ENCODE measurements at regions not wholly inside any gene's neighbourhood (a gene's known extent, or its start where the extent isn't known, plus 50 kb on each side); places are given as distances from the start of the nearest gene placed in this dataset.

DNA sequence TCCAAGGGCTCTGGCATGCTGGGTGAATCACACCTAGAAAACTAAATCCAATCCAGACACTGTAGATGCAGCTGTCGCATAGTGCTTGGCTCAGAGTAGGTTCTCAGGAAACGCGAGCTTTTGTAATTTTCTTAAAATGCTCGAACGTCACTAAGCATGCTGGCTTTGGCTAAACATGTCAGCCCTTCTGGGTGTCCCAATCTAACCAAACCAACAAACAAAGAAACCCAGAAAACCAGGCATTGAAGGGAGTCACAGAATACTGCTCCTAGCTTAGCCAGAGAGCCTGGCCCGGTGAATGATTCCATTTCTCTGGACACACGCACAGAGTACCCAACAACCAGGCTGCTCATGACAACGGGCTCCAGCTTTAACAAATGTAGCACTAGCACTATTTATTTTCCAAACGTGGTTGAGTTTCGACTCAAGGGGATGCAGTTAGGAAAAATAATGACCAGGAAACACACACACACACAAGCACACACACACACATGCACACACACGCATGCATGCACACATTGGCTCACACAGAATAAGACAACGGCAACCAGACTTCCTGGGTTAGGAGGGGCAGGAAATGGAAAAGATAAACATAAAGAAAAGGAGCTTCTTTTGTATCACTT, 492.6 kb downstream of the MIAT start:
- TF ChIP-seq, protein P1, sequence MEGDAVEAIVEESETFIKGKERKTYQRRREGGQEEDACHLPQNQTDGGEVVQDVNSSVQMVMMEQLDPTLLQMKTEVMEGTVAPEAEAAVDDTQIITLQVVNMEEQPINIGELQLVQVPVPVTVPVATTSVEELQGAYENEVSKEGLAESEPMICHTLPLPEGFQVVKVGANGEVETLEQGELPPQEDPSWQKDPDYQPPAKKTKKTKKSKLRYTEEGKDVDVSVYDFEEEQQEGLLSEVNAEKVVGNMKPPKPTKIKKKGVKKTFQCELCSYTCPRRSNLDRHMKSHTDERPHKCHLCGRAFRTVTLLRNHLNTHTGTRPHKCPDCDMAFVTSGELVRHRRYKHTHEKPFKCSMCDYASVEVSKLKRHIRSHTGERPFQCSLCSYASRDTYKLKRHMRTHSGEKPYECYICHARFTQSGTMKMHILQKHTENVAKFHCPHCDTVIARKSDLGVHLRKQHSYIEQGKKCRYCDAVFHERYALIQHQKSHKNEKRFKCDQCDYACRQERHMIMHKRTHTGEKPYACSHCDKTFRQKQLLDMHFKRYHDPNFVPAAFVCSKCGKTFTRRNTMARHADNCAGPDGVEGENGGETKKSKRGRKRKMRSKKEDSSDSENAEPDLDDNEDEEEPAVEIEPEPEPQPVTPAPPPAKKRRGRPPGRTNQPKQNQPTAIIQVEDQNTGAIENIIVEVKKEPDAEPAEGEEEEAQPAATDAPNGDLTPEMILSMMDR (IDR thresholded peaks at IDR 0.05): no peak
- no peaks in the 10 kb centered on the region for H3K27me3 ChIP-seq
- H3K4me3 ChIP-seq: no peak overlapping the region

DNA sequence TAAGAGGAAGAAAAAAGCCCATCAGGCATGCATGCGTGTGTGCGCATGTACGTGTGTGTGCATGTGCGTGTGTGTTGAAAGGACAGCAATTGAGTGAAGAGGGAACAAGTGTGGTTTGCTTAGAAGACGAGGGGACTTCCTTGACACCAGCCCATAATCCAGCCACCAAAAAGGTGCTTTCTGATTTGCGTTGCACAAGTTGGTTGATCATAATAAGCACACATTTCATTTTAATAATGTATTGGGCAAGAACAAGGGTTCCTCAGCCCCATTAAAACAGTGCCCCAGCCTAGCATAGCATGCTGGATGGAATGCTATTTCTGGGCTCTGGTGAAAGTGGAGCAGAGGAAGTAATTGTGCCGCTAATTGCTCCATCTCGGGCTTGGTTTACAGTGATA, 493.2 kb downstream of the MIAT start:
- TF ChIP-seq, protein P1 (IDR thresholded peaks at IDR 0.05): no peak
- Histone ChIP-seq H3K4me3 (no peak overlapping the region), H3K9me3 (peaks cover 0 to 19% of the 10 kb centered on the region in 2 donors), H3K36me3 (no peaks in the 10 kb centered on the region), H3K27me3 (no peaks in the 10 kb centered on the region), H3K27ac (no peak overlapping the region), H3K4me1 (peaks cover 0 to 10% of the 10 kb centered on the region in 2 donors)
- DNase-seq (ENCODE audit: low spot score): no peak

More for the DNA sequence above, 492.6 kb downstream of the MIAT start:
- Histone ChIP-seq H3K9me3 (peaks cover 0 to 19% of the 10 kb centered on the region in 2 donors), H3K27ac (no peak overlapping the region), H3K4me1 (peaks cover 0 to 10% of the 10 kb centered on the region in 2 donors), H3K36me3 (no peaks in the 10 kb centered on the region)
- DNase-seq (ENCODE audit: low spot score): no peak

GRCh38 chr22:27151407-27151806, 494.0 kb downstream of the MIAT start:
- H3K4me1 ChIP-seq: peaks cover 0 to 10% of the 10 kb centered on the region in 2 donors
- no peaks in the 10 kb centered on the region for H3K36me3 ChIP-seq
- TF ChIP-seq, protein P1 (IDR thresholded peaks at IDR 0.05): no peak
- peaks cover 0 to 19% of the 10 kb centered on the region in 2 donors for H3K9me3 ChIP-seq
- DNase-seq (ENCODE audit: low spot score): no peak
- no peak overlapping the region for H3K27ac ChIP-seq
- no peaks in the 10 kb centered on the region for H3K27me3 ChIP-seq
- no peak overlapping the region for H3K4me3 ChIP-seq

GRCh38 chr22:27152033-27152432, 494.6 kb downstream of the MIAT start:
- H3K4me1 ChIP-seq: peaks cover 0 to 10% of the 10 kb centered on the region in 2 donors
- TF ChIP-seq, protein P1 (IDR thresholded peaks at IDR 0.05): no peak
- no peaks in the 10 kb centered on the region for H3K36me3 ChIP-seq
- no peak overlapping the region for H3K4me3 ChIP-seq
- no peaks in the 10 kb centered on the region for H3K27me3 ChIP-seq
- no peak for DNase-seq (ENCODE audit: low spot score)
- H3K9me3 ChIP-seq: peaks cover 0 to 19% of the 10 kb centered on the region in 2 donors
- H3K27ac ChIP-seq: no peak overlapping the region

DNA sequence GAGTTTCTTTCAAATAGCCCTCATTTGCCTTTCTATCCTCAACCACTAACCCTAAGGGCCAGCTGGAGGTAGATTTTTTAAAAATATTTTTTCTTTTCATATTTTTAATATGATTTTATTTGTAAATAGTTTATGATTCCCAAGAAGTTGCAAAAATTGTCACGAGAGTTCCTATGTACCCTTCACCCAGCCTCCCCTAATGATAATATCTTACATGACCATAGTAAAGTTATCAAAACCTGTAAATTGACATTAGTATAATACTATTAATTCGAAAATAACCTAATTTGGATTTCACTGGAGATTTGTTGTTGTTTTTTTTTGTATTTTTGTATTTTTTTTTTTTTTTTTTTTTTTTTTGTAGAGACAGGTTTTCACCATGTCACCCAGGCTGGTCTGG, 495.5 kb downstream of the MIAT start:
- Histone ChIP-seq H3K4me3 (no peak overlapping the region), H3K4me1 (peaks cover 0 to 10% of the 10 kb centered on the region in 2 donors), H3K9me3 (peaks cover 0 to 19% of the 10 kb centered on the region in 2 donors), H3K27me3 (no peaks in the 10 kb centered on the region), H3K27ac (no peak overlapping the region), H3K36me3 (no peaks in the 10 kb centered on the region)
- DNase-seq (ENCODE audit: low spot score): no peak
- TF ChIP-seq, protein P1 (IDR thresholded peaks at IDR 0.05): no peak

DNA sequence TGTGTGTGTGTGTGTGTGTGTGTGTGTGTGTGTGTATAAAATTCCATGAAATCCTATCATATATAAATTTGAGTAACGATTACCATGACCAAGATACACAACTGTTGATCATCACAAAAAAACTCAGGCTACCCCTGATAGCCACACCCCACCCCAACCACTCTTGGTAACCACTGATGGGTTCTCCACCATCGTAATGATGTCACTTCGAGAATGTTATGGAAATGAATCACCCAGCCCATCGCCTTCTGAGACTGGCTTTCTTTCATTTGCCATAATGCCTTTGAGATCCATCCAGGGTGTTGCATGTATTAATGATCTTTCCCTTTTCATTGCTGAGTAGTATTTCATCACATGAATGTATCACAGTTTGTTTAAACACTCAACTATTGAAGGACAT, 496.0 kb downstream of the MIAT start:
- no peak overlapping the region for H3K27ac ChIP-seq
- no peak for DNase-seq (ENCODE audit: low spot score)
- TF ChIP-seq, protein P1 (IDR thresholded peaks at IDR 0.05): no peak

More for the DNA sequence above, 496.0 kb downstream of the MIAT start:
- Histone ChIP-seq H3K4me3 (no peak overlapping the region), H3K9me3 (peaks cover 0 to 19% of the 10 kb centered on the region in 2 donors), H3K27me3 (no peaks in the 10 kb centered on the region), H3K4me1 (peaks cover 0 to 10% of the 10 kb centered on the region in 2 donors), H3K36me3 (no peaks in the 10 kb centered on the region)

Measured in right atrium auricular region (tissue), 2 donors.